Sigmoid colon (tissue), 4 donors: ENCODE measurements at regions not wholly inside any gene's neighbourhood (a gene's known extent, or its start where the extent isn't known, plus 50 kb on each side); places are given as distances from the start of the nearest gene placed in this dataset.
"Not testable (repeated sequence)": the region's sequence is repeated elsewhere in the genome, so short reads cannot be mapped to it uniquely, and the experiment has no call there.

ENCODE experiments used
- POLR2A ChIP-seq, 2 donors: fragments of 450-650 bp; IDR thresholded peaks; one replicate each; pipeline ENCODE4 v1.6.1; 2016; ENCODE audit warnings: antibody characterized with exemption in 2 of 2, mild to moderate bottlenecking in 2 of 2, moderate library complexity in 2 of 2
- POLR2AphosphoS5 ChIP-seq, 4 donors: sonication (generic); formaldehyde crosslinking; IDR thresholded peaks; one replicate each; pipeline ENCODE4 v1.6.1; 2017; ENCODE audit warnings: antibody characterized with exemption in 4 of 4

GRCh38 chr6:125465332-125465731, 163.6 kb upstream of the HDDC2 start:
- TF ChIP-seq POLR2A, POLR2AphosphoS5 (IDR thresholded peaks at IDR 0.05): not testable (repeated sequence)
